SK-N-SH treated with all-trans-retinoic acid at 6 μM for 48 hours (cell line): ENCODE measurements at regions not wholly inside any gene's neighbourhood (a gene's known extent, or its start where the extent isn't known, plus 50 kb on each side); places are given as distances from the start of the nearest gene placed in this dataset.

Experiments
- ATAC-seq: fragments of 200-7000 bp; cut with Tn5 transposase; 3 replicates; pipeline ENCODE4 v1.9.1; 2020; ENCODE audit warnings: mild to moderate bottlenecking, moderate library complexity
- ARNTL ChIP-seq: fragments of 450-650 bp; formaldehyde crosslinking; IDR thresholded peaks from 2 replicates; pipeline ENCODE4 v1.5.0; 2020; ENCODE audit warnings: low read depth, mild to moderate bottlenecking, moderate library complexity, borderline replicate concordance
- BACH2 ChIP-seq: fragments of 250-450 bp; sonication (Bioruptor Pico); IDR thresholded peaks from 2 replicates; pipeline ENCODE4 v1.9.0; 2021; ENCODE audit warnings: mild to moderate bottlenecking, borderline replicate concordance
- CSDC2 ChIP-seq: fragments of 250-450 bp; sonication (Bioruptor Pico); IDR thresholded peaks from 2 replicates; pipeline ENCODE4 v1.5.0; 2020; ENCODE audit warnings: mild to moderate bottlenecking, moderate library complexity
- ESRRG ChIP-seq: fragments of 250-450 bp; sonication (Bioruptor Pico); IDR thresholded peaks from 2 replicates; pipeline ENCODE4 v1.6.1; 2021; ENCODE audit warnings: mild to moderate bottlenecking
- GLIS3 ChIP-seq: fragments of 250-450 bp; sonication (Bioruptor Pico); IDR thresholded peaks from 2 replicates; pipeline ENCODE4 v1.5.0; 2020; ENCODE audit warnings: mild to moderate bottlenecking, moderate library complexity
- ISL1 ChIP-seq: fragments of 250-450 bp; sonication (Bioruptor Pico); IDR thresholded peaks from 2 replicates; pipeline ENCODE4 v2.1.2; 2022; ENCODE audit warnings: mild to moderate bottlenecking, moderate library complexity
- OSR1 ChIP-seq: fragments of 250-450 bp; sonication (Bioruptor Pico); IDR thresholded peaks from 2 replicates; pipeline ENCODE4 v1.8.0; 2022; ENCODE audit warnings: moderate library complexity, mild to moderate bottlenecking, inconsistent platforms
- PPARA ChIP-seq: fragments of 250-450 bp; sonication (Bioruptor Pico); IDR thresholded peaks from 2 replicates; pipeline ENCODE4 v1.5.0; 2020; ENCODE audit warnings: mild to moderate bottlenecking, borderline replicate concordance
- RARB ChIP-seq: fragments of 250-450 bp; sonication (Bioruptor Pico); IDR thresholded peaks from 2 replicates; pipeline ENCODE4 v1.8.0; 2021; ENCODE audit warnings: mild to moderate bottlenecking, moderate library complexity
- SNAI2 ChIP-seq: fragments of 250-450 bp; sonication (Bioruptor Pico); IDR thresholded peaks from 2 replicates; pipeline ENCODE4 v1.5.0; 2020; ENCODE audit warnings: mild to moderate bottlenecking, moderate library complexity
- TCF4 ChIP-seq: fragments of 250-450 bp; sonication (Bioruptor Pico); IDR thresholded peaks from 2 replicates; pipeline ENCODE4 v1.8.0; 2021; ENCODE audit warnings: mild to moderate bottlenecking, moderate library complexity, borderline replicate concordance
- TOX ChIP-seq: fragments of 250-450 bp; sonication (Bioruptor Pico); IDR thresholded peaks from 2 replicates; pipeline ENCODE4 v1.8.0; 2021; ENCODE audit warnings: mild to moderate bottlenecking, moderate library complexity, borderline replicate concordance
- ZC3H10 ChIP-seq: fragments of 250-450 bp; sonication (Bioruptor Pico); IDR thresholded peaks from 2 replicates; pipeline ENCODE4 v1.5.1; 2021; ENCODE audit warnings: mild to moderate bottlenecking, moderate library complexity
- ZFP3 ChIP-seq: fragments of 250-450 bp; sonication (Bioruptor Pico); IDR thresholded peaks from 2 replicates; pipeline ENCODE4 v1.5.0; 2020; ENCODE audit warnings: mild to moderate bottlenecking, moderate library complexity
- ZFP30 ChIP-seq: fragments of 450-650 bp; formaldehyde crosslinking; IDR thresholded peaks from 2 replicates; pipeline ENCODE4 v1.5.0; 2022; ENCODE audit warnings: mild to moderate bottlenecking, moderate library complexity
- ZNF70 ChIP-seq: fragments of 450-650 bp; formaldehyde crosslinking; IDR thresholded peaks from 2 replicates; pipeline ENCODE4 v1.5.0; 2020; ENCODE audit warnings: mild to moderate bottlenecking, moderate library complexity
- ZNF8 ChIP-seq: fragments of 450-650 bp; formaldehyde crosslinking; IDR thresholded peaks from 2 replicates; pipeline ENCODE4 v1.5.0; 2020; ENCODE audit warnings: mild to moderate bottlenecking, moderate library complexity
- TF ChIP-seq, protein P1 (sequence below): fragments of 250-450 bp; sonication (Bioruptor Pico); IDR thresholded peaks from 2 replicates; pipeline ENCODE4 v1.8.0; 2021; ENCODE audit warnings: low read depth, mild to moderate bottlenecking, moderate library complexity, borderline replicate concordance
- TF ChIP-seq, protein P2 (sequence below): fragments of 250-450 bp; sonication (Bioruptor Pico); IDR thresholded peaks from 2 replicates; pipeline ENCODE4 v1.5.1; 2021; ENCODE audit warnings: mild to moderate bottlenecking, moderate library complexity
- TF ChIP-seq, protein P3 (sequence below): fragments of 250-450 bp; sonication (Bioruptor Pico); IDR thresholded peaks from 2 replicates; pipeline ENCODE4 v1.5.1; 2020; ENCODE audit warnings: low read depth, mild to moderate bottlenecking, moderate library complexity
- TF ChIP-seq, protein P4 (sequence below): fragments of 250-450 bp; sonication (Bioruptor Pico); IDR thresholded peaks from 2 replicates; pipeline ENCODE4 v1.5.0; 2020; ENCODE audit warnings: mild to moderate bottlenecking, moderate library complexity

DNA sequence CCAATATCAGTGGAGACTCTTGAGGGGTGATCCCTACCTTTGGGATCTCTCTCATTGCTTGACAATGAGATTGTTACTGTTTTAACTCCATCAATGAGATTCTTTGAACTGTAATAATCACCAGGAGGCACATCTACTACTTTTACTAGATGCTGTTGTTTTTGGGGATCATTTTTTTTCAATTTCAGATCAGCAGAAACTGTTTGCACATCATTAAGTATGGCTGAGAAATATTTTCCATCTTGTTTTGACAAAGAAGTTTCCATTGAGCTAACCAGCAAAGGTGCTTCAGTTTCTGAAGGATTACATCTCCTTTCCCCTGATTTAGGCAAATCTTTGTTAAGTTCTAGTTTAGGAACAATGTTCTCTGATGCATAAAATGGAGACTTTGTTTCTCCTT lies 54.8 kb upstream of the SLC4A10 start:
- no peak for TF ChIP-seq ZNF70
- TF ChIP-seq PPARA (CRISPR knock-in tag) = no peak
- TF ChIP-seq ZC3H10 = no peak
- no peak for TF ChIP-seq ISL1
- TF ChIP-seq, protein P1, sequence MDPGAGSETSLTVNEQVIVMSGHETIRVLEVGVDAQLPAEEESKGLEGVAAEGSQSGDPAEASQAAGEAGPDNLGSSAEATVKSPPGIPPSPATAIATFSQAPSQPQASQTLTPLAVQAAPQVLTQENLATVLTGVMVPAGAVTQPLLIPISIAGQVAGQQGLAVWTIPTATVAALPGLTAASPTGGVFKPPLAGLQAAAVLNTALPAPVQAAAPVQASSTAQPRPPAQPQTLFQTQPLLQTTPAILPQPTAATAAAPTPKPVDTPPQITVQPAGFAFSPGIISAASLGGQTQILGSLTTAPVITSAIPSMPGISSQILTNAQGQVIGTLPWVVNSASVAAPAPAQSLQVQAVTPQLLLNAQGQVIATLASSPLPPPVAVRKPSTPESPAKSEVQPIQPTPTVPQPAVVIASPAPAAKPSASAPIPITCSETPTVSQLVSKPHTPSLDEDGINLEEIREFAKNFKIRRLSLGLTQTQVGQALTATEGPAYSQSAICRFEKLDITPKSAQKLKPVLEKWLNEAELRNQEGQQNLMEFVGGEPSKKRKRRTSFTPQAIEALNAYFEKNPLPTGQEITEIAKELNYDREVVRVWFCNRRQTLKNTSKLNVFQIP (CRISPR knock-in tag) = no peak
- TF ChIP-seq GLIS3 = no peak
- TF ChIP-seq, protein P2, sequence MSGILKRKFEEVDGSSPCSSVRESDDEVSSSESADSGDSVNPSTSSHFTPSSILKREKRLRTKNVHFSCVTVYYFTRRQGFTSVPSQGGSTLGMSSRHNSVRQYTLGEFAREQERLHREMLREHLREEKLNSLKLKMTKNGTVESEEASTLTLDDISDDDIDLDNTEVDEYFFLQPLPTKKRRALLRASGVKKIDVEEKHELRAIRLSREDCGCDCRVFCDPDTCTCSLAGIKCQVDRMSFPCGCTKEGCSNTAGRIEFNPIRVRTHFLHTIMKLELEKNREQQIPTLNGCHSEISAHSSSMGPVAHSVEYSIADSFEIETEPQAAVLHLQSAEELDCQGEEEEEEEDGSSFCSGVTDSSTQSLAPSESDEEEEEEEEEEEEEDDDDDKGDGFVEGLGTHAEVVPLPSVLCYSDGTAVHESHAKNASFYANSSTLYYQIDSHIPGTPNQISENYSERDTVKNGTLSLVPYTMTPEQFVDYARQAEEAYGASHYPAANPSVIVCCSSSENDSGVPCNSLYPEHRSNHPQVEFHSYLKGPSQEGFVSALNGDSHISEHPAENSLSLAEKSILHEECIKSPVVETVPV (CRISPR knock-in tag) = no peak
- TF ChIP-seq ZFP30 (CRISPR knock-in tag) = no peak
- TF ChIP-seq SNAI2 (CRISPR knock-in tag) = no peak
- TF ChIP-seq ZNF8 (CRISPR knock-in tag) = no peak
- TF ChIP-seq RARB = no peak
- TF ChIP-seq, protein P3, sequence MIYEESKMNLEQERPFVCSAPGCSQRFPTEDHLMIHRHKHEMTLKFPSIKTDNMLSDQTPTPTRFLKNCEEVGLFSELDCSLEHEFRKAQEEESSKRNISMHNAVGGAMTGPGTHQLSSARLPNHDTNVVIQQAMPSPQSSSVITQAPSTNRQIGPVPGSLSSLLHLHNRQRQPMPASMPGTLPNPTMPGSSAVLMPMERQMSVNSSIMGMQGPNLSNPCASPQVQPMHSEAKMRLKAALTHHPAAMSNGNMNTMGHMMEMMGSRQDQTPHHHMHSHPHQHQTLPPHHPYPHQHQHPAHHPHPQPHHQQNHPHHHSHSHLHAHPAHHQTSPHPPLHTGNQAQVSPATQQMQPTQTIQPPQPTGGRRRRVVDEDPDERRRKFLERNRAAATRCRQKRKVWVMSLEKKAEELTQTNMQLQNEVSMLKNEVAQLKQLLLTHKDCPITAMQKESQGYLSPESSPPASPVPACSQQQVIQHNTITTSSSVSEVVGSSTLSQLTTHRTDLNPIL (CRISPR knock-in tag) = no peak
- no peak for TF ChIP-seq ZFP3 (CRISPR knock-in tag)
- no peak for TF ChIP-seq OSR1 (CRISPR knock-in tag)
- no peak for ATAC-seq

DNA sequence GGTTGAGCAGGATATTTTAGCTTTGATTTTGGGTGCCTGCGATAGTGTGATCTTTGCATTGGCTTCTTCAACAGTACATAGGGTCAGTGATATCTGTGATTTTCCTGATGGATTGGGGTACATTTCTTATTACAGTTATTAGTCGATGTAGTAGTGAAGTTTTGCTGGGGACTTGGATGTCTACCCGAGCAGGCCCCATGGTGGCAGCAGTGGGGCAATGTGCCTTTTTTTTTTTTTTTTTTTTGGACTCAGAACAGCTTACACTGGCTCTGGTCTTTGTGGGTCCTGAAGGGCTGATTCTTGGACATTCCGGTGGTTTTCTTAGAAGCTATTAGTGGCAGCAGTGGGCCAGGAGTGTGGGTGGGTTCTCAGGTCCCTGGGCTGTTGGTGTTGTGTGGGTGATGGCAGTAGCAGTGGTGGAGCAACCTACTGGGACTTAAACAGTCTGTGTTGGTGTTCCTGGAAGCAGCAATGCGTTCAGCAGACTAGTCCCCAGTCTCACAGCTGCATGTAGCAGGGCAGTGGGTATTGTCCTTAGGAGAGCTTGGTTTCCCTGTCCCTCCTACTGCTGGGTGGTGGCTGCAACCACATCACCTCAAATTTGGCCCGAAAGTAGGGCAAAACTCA lies 53.7 kb upstream of the SLC4A10 start:
- no peak for TF ChIP-seq PPARA (CRISPR knock-in tag)
- TF ChIP-seq, protein P3 (CRISPR knock-in tag) = no peak
- TF ChIP-seq TCF4 (CRISPR knock-in tag) = no peak
- TF ChIP-seq SNAI2 (CRISPR knock-in tag) = no peak
- TF ChIP-seq ZC3H10 = no peak
- no peak for ATAC-seq

DNA sequence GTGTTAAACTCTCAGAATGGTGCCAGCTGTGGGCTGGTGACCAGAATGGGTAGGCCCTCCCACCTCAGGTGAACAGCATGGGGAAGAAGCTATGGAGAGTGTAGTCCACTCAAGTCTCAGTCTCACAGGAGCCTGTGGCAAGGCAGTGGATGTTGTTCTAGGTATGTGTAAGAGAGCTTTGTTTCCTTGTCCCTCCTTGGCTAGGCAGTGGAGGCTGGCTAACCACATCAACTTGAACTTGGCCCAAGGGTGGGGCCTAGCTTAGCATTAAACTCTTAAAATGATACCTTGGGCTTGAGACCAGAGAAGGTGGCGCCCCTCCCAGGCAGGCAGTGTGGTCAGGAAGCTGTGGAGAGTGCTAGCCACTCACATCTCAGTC lies 53.2 kb upstream of the SLC4A10 start:
- TF ChIP-seq ISL1 = no peak
- TF ChIP-seq ARNTL (CRISPR knock-in tag) = no peak
- TF ChIP-seq ZFP30 (CRISPR knock-in tag) = no peak
- TF ChIP-seq, protein P3 (CRISPR knock-in tag) = no peak
- TF ChIP-seq RARB = no peak
- no peak for TF ChIP-seq ZC3H10
- TF ChIP-seq TOX (CRISPR knock-in tag) = no peak
- no peak for TF ChIP-seq OSR1 (CRISPR knock-in tag)
- TF ChIP-seq BACH2 (CRISPR knock-in tag) = no peak
- TF ChIP-seq CSDC2 (CRISPR knock-in tag) = no peak
- TF ChIP-seq, protein P4, sequence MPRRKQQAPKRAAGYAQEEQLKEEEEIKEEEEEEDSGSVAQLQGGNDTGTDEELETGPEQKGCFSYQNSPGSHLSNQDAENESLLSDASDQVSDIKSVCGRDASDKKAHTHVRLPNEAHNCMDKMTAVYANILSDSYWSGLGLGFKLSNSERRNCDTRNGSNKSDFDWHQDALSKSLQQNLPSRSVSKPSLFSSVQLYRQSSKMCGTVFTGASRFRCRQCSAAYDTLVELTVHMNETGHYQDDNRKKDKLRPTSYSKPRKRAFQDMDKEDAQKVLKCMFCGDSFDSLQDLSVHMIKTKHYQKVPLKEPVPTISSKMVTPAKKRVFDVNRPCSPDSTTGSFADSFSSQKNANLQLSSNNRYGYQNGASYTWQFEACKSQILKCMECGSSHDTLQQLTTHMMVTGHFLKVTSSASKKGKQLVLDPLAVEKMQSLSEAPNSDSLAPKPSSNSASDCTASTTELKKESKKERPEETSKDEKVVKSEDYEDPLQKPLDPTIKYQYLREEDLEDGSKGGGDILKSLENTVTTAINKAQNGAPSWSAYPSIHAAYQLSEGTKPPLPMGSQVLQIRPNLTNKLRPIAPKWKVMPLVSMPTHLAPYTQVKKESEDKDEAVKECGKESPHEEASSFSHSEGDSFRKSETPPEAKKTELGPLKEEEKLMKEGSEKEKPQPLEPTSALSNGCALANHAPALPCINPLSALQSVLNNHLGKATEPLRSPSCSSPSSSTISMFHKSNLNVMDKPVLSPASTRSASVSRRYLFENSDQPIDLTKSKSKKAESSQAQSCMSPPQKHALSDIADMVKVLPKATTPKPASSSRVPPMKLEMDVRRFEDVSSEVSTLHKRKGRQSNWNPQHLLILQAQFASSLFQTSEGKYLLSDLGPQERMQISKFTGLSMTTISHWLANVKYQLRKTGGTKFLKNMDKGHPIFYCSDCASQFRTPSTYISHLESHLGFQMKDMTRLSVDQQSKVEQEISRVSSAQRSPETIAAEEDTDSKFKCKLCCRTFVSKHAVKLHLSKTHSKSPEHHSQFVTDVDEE = no peak
- TF ChIP-seq ZNF8 (CRISPR knock-in tag) = no peak
- TF ChIP-seq, protein P2 (CRISPR knock-in tag) = no peak
- TF ChIP-seq ZNF70 = no peak
- TF ChIP-seq SNAI2 (CRISPR knock-in tag) = no peak
- no peak for TF ChIP-seq GLIS3
- no peak for TF ChIP-seq ESRRG (CRISPR knock-in tag)
- no peak for ATAC-seq
